WI38 (cell line): ENCODE measurements at regions not wholly inside any gene's neighbourhood (a gene's known extent, or its start where the extent isn't known, plus 50 kb on each side); places are given as distances from the start of the nearest gene placed in this dataset.

Experiments used
- H3K4me3 ChIP-seq: 2 replicates; pipeline ENCODE4 v1.5.1; 2011; ENCODE audit warnings: low read depth, mild to moderate bottlenecking, control low read depth, low read length
- TF ChIP-seq, protein P1 (sequence below): IDR thresholded peaks from 2 replicates; pipeline ENCODE4 v1.5.1; 2012; ENCODE audit warnings: low read depth, mild to moderate bottlenecking, control low read depth, low read length

DNA sequence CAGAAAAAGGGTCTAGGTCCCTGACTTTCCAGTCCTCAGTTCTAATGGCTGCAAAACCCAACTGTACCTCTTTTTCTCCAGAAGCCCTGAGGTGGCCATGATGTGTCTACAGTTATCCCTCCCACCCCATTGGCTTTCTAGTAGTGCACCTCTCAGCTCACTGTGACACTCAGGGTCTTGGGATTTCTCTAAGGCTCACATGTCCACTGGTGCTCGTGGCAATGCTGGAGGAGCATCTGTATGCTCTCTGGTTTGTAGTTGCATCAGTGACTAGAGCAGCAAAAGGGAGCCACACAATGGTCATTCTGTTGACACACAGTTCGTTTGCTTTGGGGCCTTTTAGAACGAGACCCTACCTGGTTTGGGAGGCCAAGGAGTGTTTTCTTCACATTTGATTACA lies 81.6 kb upstream of the SYT6 start:
- no peak overlapping the region for H3K4me3 ChIP-seq
- TF ChIP-seq, protein P1, sequence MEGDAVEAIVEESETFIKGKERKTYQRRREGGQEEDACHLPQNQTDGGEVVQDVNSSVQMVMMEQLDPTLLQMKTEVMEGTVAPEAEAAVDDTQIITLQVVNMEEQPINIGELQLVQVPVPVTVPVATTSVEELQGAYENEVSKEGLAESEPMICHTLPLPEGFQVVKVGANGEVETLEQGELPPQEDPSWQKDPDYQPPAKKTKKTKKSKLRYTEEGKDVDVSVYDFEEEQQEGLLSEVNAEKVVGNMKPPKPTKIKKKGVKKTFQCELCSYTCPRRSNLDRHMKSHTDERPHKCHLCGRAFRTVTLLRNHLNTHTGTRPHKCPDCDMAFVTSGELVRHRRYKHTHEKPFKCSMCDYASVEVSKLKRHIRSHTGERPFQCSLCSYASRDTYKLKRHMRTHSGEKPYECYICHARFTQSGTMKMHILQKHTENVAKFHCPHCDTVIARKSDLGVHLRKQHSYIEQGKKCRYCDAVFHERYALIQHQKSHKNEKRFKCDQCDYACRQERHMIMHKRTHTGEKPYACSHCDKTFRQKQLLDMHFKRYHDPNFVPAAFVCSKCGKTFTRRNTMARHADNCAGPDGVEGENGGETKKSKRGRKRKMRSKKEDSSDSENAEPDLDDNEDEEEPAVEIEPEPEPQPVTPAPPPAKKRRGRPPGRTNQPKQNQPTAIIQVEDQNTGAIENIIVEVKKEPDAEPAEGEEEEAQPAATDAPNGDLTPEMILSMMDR, result no peak

DNA sequence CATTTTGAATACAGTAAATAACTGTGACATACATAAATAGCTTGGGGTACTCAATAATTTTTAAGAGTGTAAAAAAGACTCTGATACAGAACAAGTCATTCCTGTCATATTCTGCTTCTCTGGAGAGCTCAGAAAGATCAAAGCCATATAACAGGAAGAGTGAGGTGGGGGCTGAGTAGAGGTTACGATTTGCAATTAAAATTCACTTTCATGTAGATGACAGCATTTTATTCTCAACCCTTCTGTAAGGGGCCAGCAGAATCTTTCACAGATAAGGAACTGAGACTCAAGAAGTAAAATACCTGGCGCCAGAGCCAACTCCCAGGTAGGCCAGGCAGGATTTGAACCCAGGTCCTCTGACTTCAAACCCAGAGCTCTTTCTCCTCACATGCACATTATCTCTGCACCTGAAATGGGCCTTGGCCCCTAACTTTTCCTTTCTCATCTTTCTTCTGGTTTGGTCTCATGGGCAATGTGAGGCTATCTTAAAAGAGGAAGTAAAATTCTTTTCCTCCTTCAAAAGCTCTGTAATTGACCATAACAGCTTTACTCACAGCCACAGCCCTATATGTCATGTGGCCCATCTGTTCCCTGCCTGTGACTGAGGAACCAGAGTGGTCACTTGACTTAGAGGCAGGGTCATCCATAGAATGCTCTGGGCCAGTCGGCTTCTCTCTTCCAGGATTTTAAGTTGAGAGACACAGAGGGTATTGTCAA lies 80.9 kb upstream of the SYT6 start:
- TF ChIP-seq, protein P1, result no peak
- no peak overlapping the region for H3K4me3 ChIP-seq

GRCh38 chr1:114232691-114233090 lies 79.0 kb upstream of the SYT6 start:
- no peak overlapping the region for H3K4me3 ChIP-seq
- TF ChIP-seq, protein P1, result no peak

GRCh38 chr1:114231301-114231700 lies 77.6 kb upstream of the SYT6 start:
- TF ChIP-seq, protein P1, result no peak
- H3K4me3 ChIP-seq, result no peak overlapping the region

- TF ChIP-seq, protein P1, result no peak
- H3K4me3 ChIP-seq, result no peak overlapping the region
These were observed 75.7 kb upstream of the SYT6 start for GRCh38 chr1:114229368-114229767.

- no peak overlapping the region for H3K4me3 ChIP-seq
- TF ChIP-seq, protein P1, result no peak
These were observed 73.4 kb upstream of the SYT6 start for GRCh38 chr1:114227059-114227458.

GRCh38 chr1:114224196-114224907 lies 70.7 kb upstream of the SYT6 start:
- no peak overlapping the region for H3K4me3 ChIP-seq
- TF ChIP-seq, protein P1, result no peak
